ENCODE measurements at regions not wholly inside any gene's neighbourhood (a gene's known extent, or its start where the extent isn't known, plus 50 kb on each side); places are given as distances from the start of the nearest gene placed in this dataset.

DNA sequence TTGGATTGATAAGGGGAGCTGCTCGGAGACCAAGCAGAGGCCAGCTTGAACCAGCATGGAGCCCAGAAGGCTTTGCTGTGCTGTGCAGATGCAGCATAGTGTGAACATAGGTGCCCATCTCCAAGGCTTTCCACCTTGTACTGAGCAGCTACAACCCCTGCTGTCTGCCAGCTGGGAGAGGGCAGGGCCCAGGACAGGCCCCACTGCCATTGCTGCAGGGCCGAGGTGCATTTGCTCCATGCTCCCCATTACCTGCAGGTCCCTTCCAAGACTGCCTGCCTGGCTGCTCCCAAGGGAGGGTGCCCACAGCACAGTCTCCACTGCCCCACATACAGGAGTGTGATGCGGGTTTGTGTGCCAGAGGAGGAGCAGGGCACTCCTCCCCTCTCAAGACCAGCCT, 1016.0 kb upstream of the INTU start:
- TF ChIP-seq CTCF (conservative IDR thresholded peaks at IDR 0.05; ENCODE audit: low read depth, low read length): no peak
- DNase-seq (ENCODE audit: low read depth): no peak
- no peak overlapping the region for H3K4me3 ChIP-seq (ENCODE audit: low read depth, low read length)

DNA sequence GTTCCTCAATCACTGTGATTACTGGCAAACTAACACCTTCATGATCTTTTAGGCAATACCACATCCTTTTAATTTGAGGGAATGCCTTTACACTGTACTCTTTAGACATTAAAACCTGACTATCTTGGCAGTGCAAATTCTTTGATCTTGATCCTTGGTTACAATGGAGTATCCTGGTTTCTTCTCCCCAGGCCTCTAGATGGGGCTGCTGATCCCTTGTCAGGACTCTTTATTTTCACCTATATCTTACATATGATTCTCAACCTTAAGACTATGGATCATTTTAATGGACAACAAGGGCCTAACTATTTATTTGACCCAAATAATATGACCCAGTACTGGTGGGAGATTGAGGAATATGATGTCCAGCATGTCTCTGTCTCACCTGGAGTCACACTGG, 1005.5 kb upstream of the INTU start:
- TF ChIP-seq CTCF (conservative IDR thresholded peaks at IDR 0.05; ENCODE audit: low read depth, low read length): peak; percentile 69
- no peak overlapping the region for H3K4me3 ChIP-seq (ENCODE audit: low read depth, low read length)
- DNase-seq (ENCODE audit: low read depth): no peak

- no peak overlapping the region for H3K4me3 ChIP-seq (ENCODE audit: low read depth, low read length)
- TF ChIP-seq CTCF (conservative IDR thresholded peaks at IDR 0.05; ENCODE audit: low read depth, low read length): no peak
- no peak for DNase-seq (ENCODE audit: low read depth)
Measured at GRCh38 chr4:126628933-126629332, 1003.8 kb upstream of the INTU start.

- H3K4me3 ChIP-seq (ENCODE audit: low read depth, low read length): no peak overlapping the region
- TF ChIP-seq CTCF (conservative IDR thresholded peaks at IDR 0.05; ENCODE audit: low read depth, low read length): no peak
- no peak for DNase-seq (ENCODE audit: low read depth)
Measured at GRCh38 chr4:126630230-126630629, 1002.5 kb upstream of the INTU start.

DNA sequence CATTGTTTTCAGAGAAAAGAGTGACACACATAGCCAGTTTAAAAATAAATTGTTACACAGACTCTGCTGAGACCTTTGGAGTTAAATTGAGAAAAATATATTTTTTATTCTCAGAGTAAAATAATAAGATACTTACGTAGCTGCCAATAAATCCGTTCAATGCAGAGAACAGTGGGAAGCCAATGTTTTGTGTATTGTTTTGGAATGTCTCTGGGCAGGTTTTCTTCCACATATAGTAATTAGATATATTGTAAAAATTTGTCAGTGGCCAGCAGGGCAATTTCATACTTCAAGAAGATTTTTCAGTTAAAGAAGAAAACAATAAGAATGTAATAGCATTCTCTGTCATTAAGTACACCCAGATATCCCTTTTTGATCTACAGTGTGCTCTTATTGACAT, 999.5 kb upstream of the INTU start:
- DNase-seq (ENCODE audit: low read depth): no peak
- H3K4me3 ChIP-seq (ENCODE audit: low read depth, low read length): no peak overlapping the region
- TF ChIP-seq CTCF (conservative IDR thresholded peaks at IDR 0.05; ENCODE audit: low read depth, low read length): no peak

GRCh38 chr4:126637706-126638105, 995.1 kb upstream of the INTU start:
- H3K4me3 ChIP-seq (ENCODE audit: low read depth, low read length): no peak overlapping the region
- TF ChIP-seq CTCF (conservative IDR thresholded peaks at IDR 0.05; ENCODE audit: low read depth, low read length): no peak
- DNase-seq (ENCODE audit: low read depth): no peak

- no peak overlapping the region for H3K4me3 ChIP-seq (ENCODE audit: low read depth, low read length)
- TF ChIP-seq CTCF (conservative IDR thresholded peaks at IDR 0.05; ENCODE audit: low read depth, low read length): no peak
- DNase-seq (ENCODE audit: low read depth): no peak
Measured at GRCh38 chr4:126647320-126647719, 985.4 kb upstream of the INTU start.
